A673 (cell line): ENCODE measurements at regions not wholly inside any gene's neighbourhood (a gene's known extent, or its start where the extent isn't known, plus 50 kb on each side); places are given as distances from the start of the nearest gene placed in this dataset.

Source experiments
- BruUV-seq: library from RNA; stranded (reverse); fragments of 400-500 nt; replicated peaks from 2 replicates; lab custom pipeline; 2021; lab: Mats Ljungman, UMichigan
- CTCF ChIA-PET: fragments of 300-600 bp; sonication (Branson Sonifier 250); formaldehyde crosslinking; loops from one replicate; lab custom pipeline; 2022; ENCODE audit warnings: antibody characterized with exemption; lab: Charles Lee
- POLR2A ChIA-PET: fragments of 300-600 bp; sonication (Branson Sonifier 250); formaldehyde crosslinking; loops from one replicate; lab custom pipeline; 2022; ENCODE audit warnings: antibody characterized with exemption; ENCODE audit not compliant: low non-redundant PET; lab: Charles Lee
- DNase-seq: peaks from one replicate; pipeline ENCODE4 v3.0.0-alpha.2; 2015; ENCODE audit warnings: low spot score
- H3K27ac ChIP-seq: fragments of 200-600 bp; sonication (generic); 2 replicates; pipeline ENCODE4 v1.5.1; 2016; ENCODE audit warnings: mixed run types, low read depth, mild to moderate bottlenecking, mixed read lengths, antibody characterized with exemption, low read length; ENCODE audit not compliant: poor library complexity, severe bottlenecking
- H3K27me3 ChIP-seq: fragments of 200-600 bp; sonication (generic); replicated peaks from 2 replicates; pipeline ENCODE4 v1.6.1; 2017; ENCODE audit warnings: mixed run types, low read depth, mild to moderate bottlenecking, mixed read lengths, antibody characterized with exemption, low read length; ENCODE audit not compliant: insufficient read depth, poor library complexity
- H3K36me3 ChIP-seq: fragments of 200-600 bp; sonication (generic); 2 replicates; pipeline ENCODE4 v1.6.1; 2016; ENCODE audit warnings: mixed run types, mild to moderate bottlenecking, mixed read lengths, antibody characterized with exemption, low read length; ENCODE audit not compliant: insufficient read depth, poor library complexity, severe bottlenecking
- H3K4me1 ChIP-seq: fragments of 200-600 bp; sonication (generic); 2 replicates; pipeline ENCODE4 v1.6.1; 2017; ENCODE audit warnings: mixed run types, mild to moderate bottlenecking, mixed read lengths, antibody characterized with exemption, low read length; ENCODE audit not compliant: insufficient read depth, poor library complexity, severe bottlenecking
- H3K4me3 ChIP-seq: fragments of 200-600 bp; sonication (generic); 2 replicates; pipeline ENCODE4 v1.5.1; 2016; ENCODE audit warnings: low read depth, mixed run types, mild to moderate bottlenecking, mixed read lengths, low read length; ENCODE audit not compliant: poor library complexity, severe bottlenecking
- H3K9me3 ChIP-seq: fragments of 200-600 bp; sonication (generic); 2 replicates; pipeline ENCODE4 v1.6.1; 2016; ENCODE audit warnings: mixed run types, low read depth, mild to moderate bottlenecking, mixed read lengths, antibody characterized with exemption, low read length; ENCODE audit not compliant: poor library complexity, severe bottlenecking
- EZH2 ChIP-seq: fragments of 200-600 bp; sonication (generic); IDR thresholded peaks from 2 replicates; pipeline ENCODE4 v1.6.1; 2017; ENCODE audit warnings: borderline replicate concordance, low read depth, mild to moderate bottlenecking, mixed read lengths, antibody characterized with exemption, low read length; ENCODE audit not compliant: poor library complexity, severe bottlenecking
- intact Hi-C: fragments of 100-400 bp; cut with micrococcal nuclease; formaldehyde crosslinking; loops from one replicate; pipeline ENCODE4 v1.10.0; 2022; ENCODE audit not compliant: unreplicated experiment
- TF ChIP-seq, protein P1 (sequence below): fragments of 300-800, 200-600 bp; sonication (generic); conservative IDR thresholded peaks from 2 replicates; pipeline ENCODE4 v1.5.1; 2017; ENCODE audit warnings: low read depth, mild to moderate bottlenecking, antibody characterized with exemption, low read length, moderate library complexity, mixed read lengths

DNA sequence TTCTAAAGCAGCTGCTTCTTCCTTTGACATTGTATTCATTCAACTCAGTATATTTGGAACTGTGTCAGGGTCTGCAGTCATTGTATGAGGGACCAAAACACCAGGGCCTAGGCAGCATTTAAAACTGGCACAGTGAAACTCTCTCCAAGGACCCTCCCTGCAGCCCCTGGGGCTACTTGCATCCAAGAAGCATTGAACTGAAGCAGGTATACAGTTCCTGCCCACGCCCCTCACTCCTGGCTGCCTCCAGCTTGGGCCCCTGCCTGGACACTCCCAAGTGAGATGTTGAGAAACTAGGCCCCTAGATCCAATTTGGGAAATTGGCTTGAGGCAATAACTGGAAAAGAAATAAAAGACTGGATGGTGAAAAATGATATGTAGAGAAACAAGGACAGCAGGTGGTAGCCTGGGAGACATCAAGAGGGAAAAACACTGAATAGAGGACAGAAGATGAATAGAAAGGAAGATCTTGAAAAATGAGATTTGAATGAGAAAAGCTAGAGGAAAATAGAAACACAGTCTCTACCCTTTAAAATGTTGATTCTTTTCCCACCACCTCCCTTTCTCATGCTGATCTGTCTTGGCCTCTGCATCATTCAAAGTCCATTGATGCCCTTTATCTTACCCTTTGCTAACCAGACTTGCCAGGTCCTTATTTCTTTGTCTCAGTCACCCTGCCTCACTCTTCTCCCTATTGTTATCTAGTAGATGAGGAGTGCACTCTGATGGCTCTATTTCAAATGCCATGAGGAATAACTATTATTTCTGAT, 368.8 kb upstream of the CDH8 start:
- CTCF ChIA-PET, result no interaction called here
- H3K9me3 ChIP-seq, result no peaks in the 10 kb centered on the region
- no TSS peak for BruUV-seq

DNA sequence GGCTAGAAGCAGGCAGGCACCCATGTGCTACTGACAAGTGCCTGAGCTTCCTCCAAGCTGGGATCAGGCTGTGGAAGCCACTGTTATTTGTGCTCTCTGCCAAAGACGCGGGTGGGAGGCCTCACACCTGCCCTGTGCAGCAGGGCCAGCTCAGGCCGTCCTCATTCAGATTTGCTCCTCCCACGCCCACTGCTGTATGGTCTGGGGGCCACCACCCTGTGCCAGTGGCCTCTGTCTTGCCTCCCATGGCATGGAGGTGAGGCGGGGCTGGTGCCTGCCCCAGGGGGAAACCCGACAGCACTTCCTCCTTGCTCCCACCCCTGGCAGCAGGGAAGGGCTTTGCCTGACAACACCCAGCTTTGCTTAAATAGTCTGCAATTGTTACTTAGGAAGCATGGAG, 356.5 kb upstream of the CDH8 start:
- no peaks in the 10 kb centered on the region for H3K36me3 ChIP-seq
- POLR2A ChIA-PET, result no interaction called here
- H3K27me3 ChIP-seq, result no peaks in the 10 kb centered on the region
- no peaks in the 10 kb centered on the region for H3K4me1 ChIP-seq
- CTCF ChIA-PET, result no interaction called here
- DNase-seq, result no peak
- no peak overlapping the region for H3K27ac ChIP-seq
- H3K4me3 ChIP-seq, result no peak overlapping the region
- intact Hi-C loops, result no loop called here
- TF ChIP-seq EZH2, result no peak
- H3K9me3 ChIP-seq, result no peaks in the 10 kb centered on the region
- BruUV-seq, result no TSS peak

More for the DNA sequence above, 368.8 kb upstream of the CDH8 start:
- no peak for TF ChIP-seq EZH2
- TF ChIP-seq, protein P1, sequence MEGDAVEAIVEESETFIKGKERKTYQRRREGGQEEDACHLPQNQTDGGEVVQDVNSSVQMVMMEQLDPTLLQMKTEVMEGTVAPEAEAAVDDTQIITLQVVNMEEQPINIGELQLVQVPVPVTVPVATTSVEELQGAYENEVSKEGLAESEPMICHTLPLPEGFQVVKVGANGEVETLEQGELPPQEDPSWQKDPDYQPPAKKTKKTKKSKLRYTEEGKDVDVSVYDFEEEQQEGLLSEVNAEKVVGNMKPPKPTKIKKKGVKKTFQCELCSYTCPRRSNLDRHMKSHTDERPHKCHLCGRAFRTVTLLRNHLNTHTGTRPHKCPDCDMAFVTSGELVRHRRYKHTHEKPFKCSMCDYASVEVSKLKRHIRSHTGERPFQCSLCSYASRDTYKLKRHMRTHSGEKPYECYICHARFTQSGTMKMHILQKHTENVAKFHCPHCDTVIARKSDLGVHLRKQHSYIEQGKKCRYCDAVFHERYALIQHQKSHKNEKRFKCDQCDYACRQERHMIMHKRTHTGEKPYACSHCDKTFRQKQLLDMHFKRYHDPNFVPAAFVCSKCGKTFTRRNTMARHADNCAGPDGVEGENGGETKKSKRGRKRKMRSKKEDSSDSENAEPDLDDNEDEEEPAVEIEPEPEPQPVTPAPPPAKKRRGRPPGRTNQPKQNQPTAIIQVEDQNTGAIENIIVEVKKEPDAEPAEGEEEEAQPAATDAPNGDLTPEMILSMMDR, result no peak
- Histone ChIP-seq H3K27me3 (peaks cover 4% of the 10 kb centered on the region), H3K4me1 (no peaks in the 10 kb centered on the region), H3K27ac (no peak overlapping the region), H3K4me3 (no peak overlapping the region), H3K36me3 (no peaks in the 10 kb centered on the region)
- POLR2A ChIA-PET, result no interaction called here
- DNase-seq, result no peak
- intact Hi-C loops, result no loop called here

DNA sequence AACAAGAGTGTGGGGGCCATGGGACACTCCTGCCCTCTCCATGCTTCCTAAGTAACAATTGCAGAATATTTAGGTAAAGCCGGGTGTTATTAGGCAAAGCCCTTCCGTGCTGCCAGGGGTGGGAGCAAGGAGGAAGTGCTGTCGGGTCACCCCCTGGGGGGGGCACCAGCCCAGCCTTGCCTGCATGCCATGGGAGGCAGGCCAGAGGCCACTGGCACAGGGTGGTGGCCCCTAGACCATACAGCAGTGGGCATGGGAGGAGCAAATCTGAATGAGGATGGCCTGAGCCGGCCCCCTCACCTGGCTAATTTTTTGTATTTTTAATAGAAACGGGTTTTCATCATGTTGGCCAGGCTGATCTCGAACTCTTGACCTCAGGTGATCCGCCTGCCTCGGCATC, 355.7 kb upstream of the CDH8 start:
- H3K27ac ChIP-seq, result no peak overlapping the region
- H3K9me3 ChIP-seq, result no peaks in the 10 kb centered on the region
- ChIA-PET CTCF (no interaction called here), POLR2A (no interaction called here)
- no peak for DNase-seq
- TF ChIP-seq EZH2, result no peak
- TF ChIP-seq, protein P1, result no peak
- H3K36me3 ChIP-seq, result no peaks in the 10 kb centered on the region
- H3K4me1 ChIP-seq, result no peaks in the 10 kb centered on the region
- H3K27me3 ChIP-seq, result no peaks in the 10 kb centered on the region
- intact Hi-C loops, result no loop called here
- H3K4me3 ChIP-seq, result no peak overlapping the region
- no TSS peak for BruUV-seq

DNA sequence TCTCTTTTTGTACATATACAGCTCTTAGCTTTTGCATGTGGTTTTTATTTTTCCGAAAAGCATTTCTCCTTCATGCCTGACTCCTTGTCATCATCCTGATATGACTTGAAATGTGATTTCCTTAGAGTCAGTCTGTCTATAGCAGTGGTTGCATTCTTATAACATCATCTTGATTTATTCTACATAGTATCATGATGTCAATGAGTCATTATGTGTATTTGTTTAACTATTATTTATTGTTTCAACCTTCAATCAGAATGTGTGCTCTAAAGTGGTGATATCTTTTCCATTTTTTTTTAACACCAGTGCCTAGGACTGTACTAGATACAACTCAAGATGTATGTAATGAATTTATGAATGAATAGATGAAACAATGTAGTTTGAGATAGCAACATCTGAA, 354.9 kb upstream of the CDH8 start:
- Histone ChIP-seq H3K4me1 (no peaks in the 10 kb centered on the region), H3K4me3 (no peak overlapping the region), H3K27ac (no peak overlapping the region), H3K27me3 (no peaks in the 10 kb centered on the region), H3K36me3 (no peaks in the 10 kb centered on the region), H3K9me3 (no peaks in the 10 kb centered on the region)
- no peak for DNase-seq
- BruUV-seq, result no TSS peak
- POLR2A ChIA-PET, result no interaction called here
- intact Hi-C loops, result no loop called here
- TF ChIP-seq, protein P1, result no peak
- TF ChIP-seq EZH2, result no peak
- CTCF ChIA-PET, result no interaction called here
